ENCODE measurements at regions not wholly inside any gene's neighbourhood (a gene's known extent, or its start where the extent isn't known, plus 50 kb on each side); places are given as distances from the start of the nearest gene placed in this dataset.

DNA sequence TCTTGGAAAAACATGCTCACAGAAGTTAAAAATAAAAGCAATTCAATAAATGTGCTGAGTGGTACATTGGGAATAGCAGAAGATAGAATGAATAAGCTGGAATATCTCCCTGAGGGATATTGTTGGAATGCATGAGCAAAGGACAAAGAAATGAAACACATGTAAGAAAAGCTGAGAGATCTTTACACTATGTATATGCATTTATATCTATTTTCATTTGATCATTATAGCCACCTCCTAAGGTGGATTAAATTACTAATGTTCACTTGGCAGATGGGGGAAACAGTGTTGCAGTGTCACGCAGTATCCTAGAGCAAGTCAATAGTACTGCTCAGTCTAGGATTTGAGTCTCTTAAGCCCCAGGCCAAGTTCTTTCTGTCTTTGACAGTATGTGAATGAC is 542.0 kb upstream of the MARCKS start:
- in situ Hi-C loops (cut with HindIII; ENCODE audit: low sequenced_read_pairs): no loop called here

GRCh38 chr6:113315879-113316278 is 541.3 kb upstream of the MARCKS start:
- in situ Hi-C loops (cut with HindIII; ENCODE audit: low sequenced_read_pairs): no loop called here

GRCh38 chr6:113317442-113317841 is 539.7 kb upstream of the MARCKS start:
- in situ Hi-C loops (cut with HindIII; ENCODE audit: low sequenced_read_pairs): no loop called here

GRCh38 chr6:113317891-113318574 is 539.1 kb upstream of the MARCKS start:
- in situ Hi-C loops (cut with HindIII; ENCODE audit: low sequenced_read_pairs): no loop called here

DNA sequence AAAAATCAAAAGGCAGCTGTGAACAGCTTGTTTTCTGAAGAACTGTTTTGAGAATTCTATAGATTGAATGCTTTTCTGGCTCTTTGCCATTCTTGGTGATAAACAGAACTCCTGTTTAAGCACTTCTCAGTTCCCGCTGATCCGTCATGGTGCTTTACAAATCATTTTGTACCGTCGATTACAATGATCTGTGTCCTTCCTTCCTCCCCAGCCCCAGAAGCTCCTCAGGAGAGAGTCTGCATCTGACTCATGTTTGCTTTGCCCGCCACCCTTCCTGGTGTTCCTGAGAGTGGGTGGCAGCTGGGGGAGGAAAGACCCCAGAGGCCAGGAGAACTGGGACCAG is 538.6 kb upstream of the MARCKS start:
- in situ Hi-C loops (cut with HindIII; ENCODE audit: low sequenced_read_pairs): no loop called here

GRCh38 chr6:113320653-113321052 is 536.5 kb upstream of the MARCKS start:
- in situ Hi-C loops (cut with HindIII; ENCODE audit: low sequenced_read_pairs): no loop called here

- in situ Hi-C loops (cut with HindIII; ENCODE audit: low sequenced_read_pairs): no loop called here
Measured at GRCh38 chr6:113326781-113327180, 530.4 kb upstream of the MARCKS start.

DNA sequence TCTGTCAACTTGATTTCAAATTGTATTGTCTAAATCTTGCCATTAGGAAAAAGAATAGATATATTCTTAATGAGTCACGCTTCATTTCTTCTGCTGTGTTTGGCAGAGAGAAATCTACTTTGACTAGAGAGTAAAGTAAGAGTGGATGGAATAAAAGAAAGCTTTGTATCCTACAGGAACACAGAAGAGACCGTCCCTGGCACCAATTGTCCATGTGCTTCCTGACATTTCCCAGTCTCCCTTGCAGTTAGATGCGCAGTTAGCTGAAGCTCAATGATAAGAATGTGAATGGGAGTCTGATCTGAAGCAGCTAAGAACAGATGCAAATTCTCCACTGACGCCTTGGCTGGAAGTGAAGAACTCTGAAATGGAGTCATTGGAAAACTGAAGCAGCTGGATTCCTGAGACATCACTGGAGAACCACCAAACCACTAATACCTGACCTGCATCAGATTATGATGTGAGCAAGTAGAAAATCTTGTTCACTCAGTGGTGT is 528.2 kb upstream of the MARCKS start:
- in situ Hi-C loops (cut with HindIII; ENCODE audit: low sequenced_read_pairs): no loop called here

GRCh38 chr6:113329942-113330635 is 527.1 kb upstream of the MARCKS start:
- in situ Hi-C loops (cut with HindIII; ENCODE audit: low sequenced_read_pairs): no loop called here

- in situ Hi-C loops (cut with HindIII; ENCODE audit: low sequenced_read_pairs): no loop called here
Measured at GRCh38 chr6:113330636-113330946, 526.6 kb upstream of the MARCKS start.

- in situ Hi-C loops (cut with HindIII; ENCODE audit: low sequenced_read_pairs): no loop called here
Measured at GRCh38 chr6:113331021-113331420, 526.1 kb upstream of the MARCKS start.

GRCh38 chr6:113338644-113339043 is 518.5 kb upstream of the MARCKS start:
- in situ Hi-C loops (cut with HindIII; ENCODE audit: low sequenced_read_pairs): no loop called here

GRCh38 chr6:113339209-113339608 is 517.9 kb upstream of the MARCKS start:
- in situ Hi-C loops (cut with HindIII; ENCODE audit: low sequenced_read_pairs): no loop called here

- in situ Hi-C loops (cut with HindIII; ENCODE audit: low sequenced_read_pairs): no loop called here
Measured at GRCh38 chr6:113340371-113340770, 516.8 kb upstream of the MARCKS start.

- in situ Hi-C loops (cut with HindIII; ENCODE audit: low sequenced_read_pairs): no loop called here
Measured at GRCh38 chr6:113343940-113344339, 513.2 kb upstream of the MARCKS start.

- in situ Hi-C loops (cut with HindIII; ENCODE audit: low sequenced_read_pairs): no loop called here
Measured at GRCh38 chr6:113344969-113345368, 512.2 kb upstream of the MARCKS start.

DNA sequence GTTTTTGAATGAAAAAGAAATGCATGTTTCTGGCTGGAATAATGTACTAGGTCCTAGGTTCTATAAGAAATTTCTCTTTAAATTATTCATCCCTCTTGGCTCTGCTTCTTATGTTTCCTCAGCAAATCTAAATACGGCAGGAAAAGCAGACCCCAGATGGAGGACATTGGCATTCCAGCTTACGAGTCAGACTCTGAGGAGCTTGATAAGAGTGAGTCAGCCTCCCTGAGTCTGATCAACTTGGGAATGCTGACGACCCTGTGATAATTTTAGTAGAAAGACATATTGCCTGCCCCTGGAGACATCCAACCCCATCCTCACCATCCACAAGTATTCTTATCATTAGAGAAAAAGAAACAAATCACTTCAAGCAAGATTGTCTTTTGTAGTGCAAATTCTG is 509.7 kb upstream of the MARCKS start:
- in situ Hi-C loops (cut with HindIII; ENCODE audit: low sequenced_read_pairs): no loop called here

DNA sequence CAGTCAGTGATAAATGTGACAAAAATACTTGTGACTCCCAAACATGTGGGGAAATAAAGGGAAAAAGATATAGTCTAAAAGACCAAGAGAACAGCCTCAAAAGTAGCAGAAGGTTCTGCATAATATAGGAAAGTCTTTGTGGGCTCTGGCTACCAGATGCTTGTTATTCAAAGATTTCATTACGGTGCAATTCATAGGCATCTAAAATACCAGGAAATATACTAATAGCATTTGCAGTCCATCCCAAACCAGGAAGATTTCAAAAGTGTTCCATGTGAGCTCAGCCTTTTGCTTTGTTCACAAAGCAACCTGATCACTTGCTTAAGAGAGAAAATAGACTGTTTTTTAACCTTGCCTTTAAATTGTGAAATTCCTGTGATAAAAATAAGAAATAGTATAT is 506.7 kb upstream of the MARCKS start:
- in situ Hi-C loops (cut with HindIII; ENCODE audit: low sequenced_read_pairs): no loop called here

GRCh38 chr6:113351173-113351834 is 505.8 kb upstream of the MARCKS start:
- in situ Hi-C loops (cut with HindIII; ENCODE audit: low sequenced_read_pairs): no loop called here

GRCh38 chr6:113352029-113352801 is 504.9 kb upstream of the MARCKS start:
- in situ Hi-C loops (cut with HindIII; ENCODE audit: low sequenced_read_pairs): no loop called here

GRCh38 chr6:113352831-113353230 is 504.3 kb upstream of the MARCKS start:
- in situ Hi-C loops (cut with HindIII; ENCODE audit: low sequenced_read_pairs): no loop called here
